GM10248 (cell line): ENCODE measurements at regions not wholly inside any gene's neighbourhood (a gene's known extent, or its start where the extent isn't known, plus 50 kb on each side); places are given as distances from the start of the nearest gene placed in this dataset.

Experiments
- CTCF ChIA-PET: fragments of 300-600 bp; sonication (Branson Sonifier 250); formaldehyde crosslinking; extraction: SDS; loops from one replicate; lab custom pipeline; 2021; ENCODE audit warnings: antibody characterized with exemption; lab: Yijun Ruan, JAX
- POLR2A ChIA-PET: fragments of 350-650 bp; sonication (Branson Sonifier 250); formaldehyde crosslinking; extraction: SDS; loops from one replicate; lab custom pipeline; 2020; ENCODE audit warnings: antibody characterized with exemption; lab: Yijun Ruan, JAX
- DNase-seq: peaks from one replicate; pipeline ENCODE4 v3.0.0; 2012; ENCODE audit errors: extremely low spot score
- TF ChIP-seq, protein P1 (sequence below): IDR thresholded peaks from 2 replicates; pipeline ENCODE4 v1.5.1; 2012; ENCODE audit warnings: mild to moderate bottlenecking, low read depth; ENCODE audit errors: extremely low read depth, missing control alignments, control extremely low read depth

GRCh38 chr2:163306647-163307046, 429.2 kb downstream of the FIGN start:
- TF ChIP-seq, protein P1, sequence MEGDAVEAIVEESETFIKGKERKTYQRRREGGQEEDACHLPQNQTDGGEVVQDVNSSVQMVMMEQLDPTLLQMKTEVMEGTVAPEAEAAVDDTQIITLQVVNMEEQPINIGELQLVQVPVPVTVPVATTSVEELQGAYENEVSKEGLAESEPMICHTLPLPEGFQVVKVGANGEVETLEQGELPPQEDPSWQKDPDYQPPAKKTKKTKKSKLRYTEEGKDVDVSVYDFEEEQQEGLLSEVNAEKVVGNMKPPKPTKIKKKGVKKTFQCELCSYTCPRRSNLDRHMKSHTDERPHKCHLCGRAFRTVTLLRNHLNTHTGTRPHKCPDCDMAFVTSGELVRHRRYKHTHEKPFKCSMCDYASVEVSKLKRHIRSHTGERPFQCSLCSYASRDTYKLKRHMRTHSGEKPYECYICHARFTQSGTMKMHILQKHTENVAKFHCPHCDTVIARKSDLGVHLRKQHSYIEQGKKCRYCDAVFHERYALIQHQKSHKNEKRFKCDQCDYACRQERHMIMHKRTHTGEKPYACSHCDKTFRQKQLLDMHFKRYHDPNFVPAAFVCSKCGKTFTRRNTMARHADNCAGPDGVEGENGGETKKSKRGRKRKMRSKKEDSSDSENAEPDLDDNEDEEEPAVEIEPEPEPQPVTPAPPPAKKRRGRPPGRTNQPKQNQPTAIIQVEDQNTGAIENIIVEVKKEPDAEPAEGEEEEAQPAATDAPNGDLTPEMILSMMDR, result no peak
- ChIA-PET CTCF (interaction anchor here (1.0 to 1.2 kb wide), 2 partner anchors 8 to 12 kb away, joined by 3 read pairs; no protein-coding TSS in a partner anchor), POLR2A (no interaction called here)
- DNase-seq, result no peak

DNA sequence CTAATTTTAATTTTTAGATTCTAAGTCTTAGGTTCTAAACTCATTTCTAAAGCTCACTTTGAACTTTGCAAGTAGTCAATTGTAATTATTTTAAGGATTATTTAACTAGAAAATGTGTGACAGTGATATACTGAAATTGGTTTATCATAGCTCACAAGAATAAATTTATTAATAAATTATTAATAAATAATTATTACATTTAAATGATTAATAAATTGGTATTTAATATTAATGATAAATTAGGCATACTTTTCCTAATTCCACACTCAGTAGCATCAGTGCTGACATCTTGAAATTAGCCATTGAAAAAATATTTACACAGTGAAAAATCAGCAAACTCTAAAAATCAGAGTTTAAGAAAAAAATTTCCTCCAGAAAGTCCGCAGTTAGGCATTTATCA, 433.7 kb downstream of the FIGN start:
- DNase-seq, result no peak
- CTCF ChIA-PET, result interaction anchor here (1.4 to 1.8 kb wide), 2 partner anchors 14 to 24 kb away, joined by 4 to 5 read pairs; no protein-coding TSS in a partner anchor
- POLR2A ChIA-PET, result no interaction called here
- TF ChIP-seq, protein P1, result no peak

DNA sequence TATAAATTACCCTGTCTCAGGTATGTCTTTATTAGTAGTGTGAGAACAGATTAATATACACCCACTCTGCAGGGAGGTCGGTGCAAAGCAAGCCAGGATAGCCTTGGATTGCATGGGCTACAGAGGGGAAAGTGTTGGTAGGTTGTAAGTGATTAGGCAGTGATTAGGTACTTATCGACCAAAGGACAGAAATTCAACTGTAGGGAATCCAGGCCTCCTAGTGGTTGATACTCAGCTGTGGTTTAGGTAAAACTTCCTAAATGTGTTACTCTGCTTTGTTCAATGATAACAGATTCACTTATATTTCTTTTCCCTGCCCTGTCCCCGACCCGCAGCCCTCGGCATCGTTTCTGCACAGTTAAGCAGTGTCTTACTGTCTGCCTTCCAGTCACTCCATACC, 444.0 kb downstream of the FIGN start:
- no peak for DNase-seq
- CTCF ChIA-PET, result no interaction called here
- POLR2A ChIA-PET, result no interaction called here
- TF ChIP-seq, protein P1, result no peak

DNA sequence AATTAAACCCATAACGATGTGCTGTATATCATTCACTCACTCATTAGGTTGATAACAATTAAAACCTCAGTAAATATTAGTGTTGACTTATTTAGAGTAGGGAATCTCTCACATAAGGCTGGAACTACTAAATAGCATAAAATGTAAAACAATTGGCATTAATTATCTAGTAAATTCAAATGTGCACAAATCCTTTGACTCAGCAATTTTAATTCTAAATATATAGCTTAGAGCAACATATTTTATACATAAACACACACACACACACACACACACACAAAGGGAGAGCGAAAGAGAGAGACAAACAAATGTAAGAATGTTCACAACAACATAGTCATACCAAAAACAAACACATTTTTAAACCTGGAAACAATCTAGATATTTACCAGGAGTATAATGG, 443.1 kb upstream of the KCNH7 start:
- no peak for DNase-seq
- CTCF ChIA-PET, result no interaction called here
- POLR2A ChIA-PET, result no interaction called here
- TF ChIP-seq, protein P1, result no peak

DNA sequence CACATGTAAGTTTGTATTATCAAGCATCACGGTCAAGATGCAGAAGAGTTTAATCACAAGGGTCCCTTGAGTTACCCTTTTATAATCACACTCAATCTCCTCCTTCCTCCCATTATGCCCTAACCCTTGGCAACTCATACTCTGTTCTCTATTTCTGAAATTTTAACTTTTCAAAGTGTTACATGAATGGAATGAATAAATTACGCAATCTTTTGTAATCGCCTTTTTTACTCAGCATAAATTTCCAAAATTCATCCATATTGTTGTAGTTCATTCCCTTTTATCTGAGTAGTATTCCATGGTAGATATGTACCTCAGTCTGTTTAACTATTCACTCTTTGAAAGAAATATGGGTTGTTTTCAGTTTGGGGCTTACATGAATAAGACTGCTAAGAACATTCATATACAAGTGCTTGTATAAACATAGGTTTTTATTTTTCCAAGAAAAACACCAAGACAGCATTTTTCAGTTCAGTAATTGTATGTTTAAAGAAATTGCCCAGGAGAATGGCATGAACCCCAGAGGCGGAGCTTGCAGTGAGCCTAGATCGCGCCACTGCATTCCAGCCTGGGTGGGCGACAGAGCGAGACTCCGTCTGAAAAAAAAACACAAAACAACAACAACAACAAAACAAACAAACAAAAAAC, 430.9 kb upstream of the KCNH7 start:
- ChIA-PET CTCF (no interaction called here), POLR2A (no interaction called here)
- TF ChIP-seq, protein P1, result no peak
- DNase-seq, result no peak

GRCh38 chr2:163266772-163267171, 428.2 kb upstream of the KCNH7 start:
- TF ChIP-seq, protein P1, result no peak
- CTCF ChIA-PET, result no interaction called here
- no peak for DNase-seq

More at GRCh38 chr2:163266772-163267171, 428.2 kb upstream of the KCNH7 start:
- POLR2A ChIA-PET, result no interaction called here
